Hepatocyte (in vitro differentiated cells): ENCODE measurements at regions not wholly inside any gene's neighbourhood (a gene's known extent, or its start where the extent isn't known, plus 50 kb on each side); places are given as distances from the start of the nearest gene placed in this dataset.

Experiments
- CTCF ChIP-seq: fragments of 200-600 bp; sonication (generic); IDR thresholded peaks from 2 replicates; pipeline ENCODE4 v1.5.1; 2016; ENCODE audit warnings: antibody characterized with exemption, mild to moderate bottlenecking; ENCODE audit not compliant: poor library complexity
- EZH2 ChIP-seq: fragments of 200-600 bp; sonication (generic); IDR thresholded peaks from 2 replicates; pipeline ENCODE4 v1.6.1; 2016; ENCODE audit warnings: antibody characterized with exemption, mild to moderate bottlenecking, borderline replicate concordance

GRCh38 chr18:22623513-22623912 lies 205.8 kb upstream of the CTAGE1 start:
- TF ChIP-seq CTCF = no peak
- no peak for TF ChIP-seq EZH2
